ENCODE measurements at regions not wholly inside any gene's neighbourhood (a gene's known extent, or its start where the extent isn't known, plus 50 kb on each side); places are given as distances from the start of the nearest gene placed in this dataset.
"Not testable (repeated sequence)": the region's sequence is repeated elsewhere in the genome, so short reads cannot be mapped to it uniquely, and the experiment has no call there.

- TF ChIP-seq CTCF (IDR thresholded peaks at IDR 0.05; ENCODE audit: low read depth, low read length); POLR2A (IDR thresholded peaks at IDR 0.05; ENCODE audit: extremely low read depth, insufficient read length); MAX (IDR thresholded peaks at IDR 0.05; ENCODE audit: low read depth, low read length): not testable (repeated sequence)
Observed at GRCh38 chr15:30769390-30770124, 134.2 kb upstream of the FAN1 start.

All from NB4 (cell line).